Panc1 (cell line): ENCODE measurements at regions not wholly inside any gene's neighbourhood (a gene's known extent, or its start where the extent isn't known, plus 50 kb on each side); places are given as distances from the start of the nearest gene placed in this dataset.

ENCODE experiments used
- POLR2AphosphoS5 ChIP-seq: IDR thresholded peaks from 2 replicates; pipeline ENCODE4 v1.6.1; 2012; ENCODE audit warnings: mild to moderate bottlenecking, low read depth, low read length, moderate library complexity
- SIN3A ChIP-seq: IDR thresholded peaks from 2 replicates; pipeline ENCODE4 v1.6.1; 2012; ENCODE audit warnings: low read depth, mild to moderate bottlenecking, low read length, moderate library complexity, borderline replicate concordance; ENCODE audit not compliant: insufficient read depth
- TCF7L2 ChIP-seq: IDR thresholded peaks from 2 replicates; pipeline ENCODE4 v1.6.1; 2011; ENCODE audit warnings: mild to moderate bottlenecking, low read depth, low read length, inconsistent platforms
- TF ChIP-seq, protein P1 (sequence below): fragments of 450-650 bp; IDR thresholded peaks from 2 replicates; pipeline ENCODE4 v1.5.1; 2017; ENCODE audit warnings: mild to moderate bottlenecking
- TF ChIP-seq, protein P2 (sequence below), 2 experiments: IDR thresholded peaks; 2 replicates each; pipeline ENCODE4 v1.6.1; 2011 to 2012; ENCODE audit warnings: low read depth in 2 of 2, control low read depth in 1 of 2, low read length in 1 of 2, mild to moderate bottlenecking in 1 of 2, moderate library complexity in 1 of 2; ENCODE audit not compliant: insufficient read depth in 1 of 2

DNA sequence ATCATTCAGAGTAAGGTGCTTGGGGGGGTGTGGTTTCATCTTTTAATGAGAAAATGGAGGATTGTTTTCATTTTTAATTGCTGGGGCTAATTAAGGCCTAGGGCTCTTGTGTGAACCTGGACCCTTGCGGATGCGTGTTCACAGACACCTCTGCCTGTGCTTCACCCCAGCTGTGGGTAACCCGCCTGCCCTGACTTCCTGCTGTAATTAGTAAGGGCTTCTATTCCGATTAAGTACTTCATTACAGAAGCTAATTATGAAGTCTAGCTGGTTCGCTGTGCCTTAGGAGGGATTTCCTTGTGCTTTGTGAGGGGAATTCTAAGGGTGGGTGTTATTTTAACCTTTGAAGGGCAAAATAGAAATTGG is 215.3 kb downstream of the PMP22 start:
- TF ChIP-seq, protein P1, sequence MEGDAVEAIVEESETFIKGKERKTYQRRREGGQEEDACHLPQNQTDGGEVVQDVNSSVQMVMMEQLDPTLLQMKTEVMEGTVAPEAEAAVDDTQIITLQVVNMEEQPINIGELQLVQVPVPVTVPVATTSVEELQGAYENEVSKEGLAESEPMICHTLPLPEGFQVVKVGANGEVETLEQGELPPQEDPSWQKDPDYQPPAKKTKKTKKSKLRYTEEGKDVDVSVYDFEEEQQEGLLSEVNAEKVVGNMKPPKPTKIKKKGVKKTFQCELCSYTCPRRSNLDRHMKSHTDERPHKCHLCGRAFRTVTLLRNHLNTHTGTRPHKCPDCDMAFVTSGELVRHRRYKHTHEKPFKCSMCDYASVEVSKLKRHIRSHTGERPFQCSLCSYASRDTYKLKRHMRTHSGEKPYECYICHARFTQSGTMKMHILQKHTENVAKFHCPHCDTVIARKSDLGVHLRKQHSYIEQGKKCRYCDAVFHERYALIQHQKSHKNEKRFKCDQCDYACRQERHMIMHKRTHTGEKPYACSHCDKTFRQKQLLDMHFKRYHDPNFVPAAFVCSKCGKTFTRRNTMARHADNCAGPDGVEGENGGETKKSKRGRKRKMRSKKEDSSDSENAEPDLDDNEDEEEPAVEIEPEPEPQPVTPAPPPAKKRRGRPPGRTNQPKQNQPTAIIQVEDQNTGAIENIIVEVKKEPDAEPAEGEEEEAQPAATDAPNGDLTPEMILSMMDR: no peak
- TF ChIP-seq, protein P2, sequence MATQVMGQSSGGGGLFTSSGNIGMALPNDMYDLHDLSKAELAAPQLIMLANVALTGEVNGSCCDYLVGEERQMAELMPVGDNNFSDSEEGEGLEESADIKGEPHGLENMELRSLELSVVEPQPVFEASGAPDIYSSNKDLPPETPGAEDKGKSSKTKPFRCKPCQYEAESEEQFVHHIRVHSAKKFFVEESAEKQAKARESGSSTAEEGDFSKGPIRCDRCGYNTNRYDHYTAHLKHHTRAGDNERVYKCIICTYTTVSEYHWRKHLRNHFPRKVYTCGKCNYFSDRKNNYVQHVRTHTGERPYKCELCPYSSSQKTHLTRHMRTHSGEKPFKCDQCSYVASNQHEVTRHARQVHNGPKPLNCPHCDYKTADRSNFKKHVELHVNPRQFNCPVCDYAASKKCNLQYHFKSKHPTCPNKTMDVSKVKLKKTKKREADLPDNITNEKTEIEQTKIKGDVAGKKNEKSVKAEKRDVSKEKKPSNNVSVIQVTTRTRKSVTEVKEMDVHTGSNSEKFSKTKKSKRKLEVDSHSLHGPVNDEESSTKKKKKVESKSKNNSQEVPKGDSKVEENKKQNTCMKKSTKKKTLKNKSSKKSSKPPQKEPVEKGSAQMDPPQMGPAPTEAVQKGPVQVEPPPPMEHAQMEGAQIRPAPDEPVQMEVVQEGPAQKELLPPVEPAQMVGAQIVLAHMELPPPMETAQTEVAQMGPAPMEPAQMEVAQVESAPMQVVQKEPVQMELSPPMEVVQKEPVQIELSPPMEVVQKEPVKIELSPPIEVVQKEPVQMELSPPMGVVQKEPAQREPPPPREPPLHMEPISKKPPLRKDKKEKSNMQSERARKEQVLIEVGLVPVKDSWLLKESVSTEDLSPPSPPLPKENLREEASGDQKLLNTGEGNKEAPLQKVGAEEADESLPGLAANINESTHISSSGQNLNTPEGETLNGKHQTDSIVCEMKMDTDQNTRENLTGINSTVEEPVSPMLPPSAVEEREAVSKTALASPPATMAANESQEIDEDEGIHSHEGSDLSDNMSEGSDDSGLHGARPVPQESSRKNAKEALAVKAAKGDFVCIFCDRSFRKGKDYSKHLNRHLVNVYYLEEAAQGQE (IDR thresholded peaks at IDR 0.05; ENCODE audit: insufficient read depth in 1 of 2, low read depth in 2 of 2, low read length in 1 of 2): no peak
- TF ChIP-seq TCF7L2 (no peak), POLR2AphosphoS5 (no peak), SIN3A (no peak)
